ENCODE measurements at regions not wholly inside any gene's neighbourhood (a gene's known extent, or its start where the extent isn't known, plus 50 kb on each side); places are given as distances from the start of the nearest gene placed in this dataset.

GRCh38 chr7:80563561-80564327 lies 51.9 kb upstream of the GNAT3 start:
- DNase-seq, result no peak

DNA sequence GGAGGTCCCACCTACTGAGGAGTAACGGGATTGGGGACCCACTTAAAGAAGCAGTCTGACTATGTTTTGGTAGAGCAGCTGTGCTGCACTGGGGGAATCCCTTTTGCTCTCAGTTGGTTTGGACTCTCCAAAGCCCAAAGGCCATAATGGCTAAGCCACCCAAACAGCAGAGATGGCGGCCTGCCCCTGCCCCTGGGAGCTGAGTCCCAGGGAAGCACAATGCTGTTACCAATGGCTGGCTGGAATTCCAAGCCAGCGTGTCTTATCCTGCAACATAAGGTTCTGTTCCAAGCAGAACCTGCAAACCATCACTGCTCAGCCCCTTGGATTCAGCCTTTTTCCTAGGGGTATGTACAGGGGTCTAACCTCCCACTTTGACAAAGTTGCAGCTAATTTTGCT lies 53.7 kb upstream of the GNAT3 start:
- no peak for DNase-seq

GRCh38 chr7:80581486-80582260 lies 56.8 kb upstream of the CD36 start:
- no peak for DNase-seq

DNA sequence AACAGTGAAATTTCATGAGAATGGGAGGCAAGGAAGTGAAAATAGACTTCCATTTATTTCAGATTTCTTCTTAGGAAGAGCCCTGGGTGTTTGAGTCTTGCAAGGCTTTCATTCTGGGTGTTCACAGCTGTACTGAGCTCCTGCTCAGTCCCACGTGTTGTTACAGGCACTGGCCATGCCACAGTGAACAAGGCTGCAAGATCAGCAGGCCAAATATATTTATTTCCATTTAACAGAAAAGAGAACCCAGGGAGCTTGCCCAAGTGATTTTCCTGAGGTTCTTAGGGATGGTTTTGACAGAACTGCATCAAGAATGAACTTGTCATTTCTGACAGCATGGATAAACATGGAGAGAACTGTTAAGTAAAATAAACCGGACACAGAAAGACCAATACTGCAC lies 54.5 kb upstream of the CD36 start:
- no peak for DNase-seq

DNA sequence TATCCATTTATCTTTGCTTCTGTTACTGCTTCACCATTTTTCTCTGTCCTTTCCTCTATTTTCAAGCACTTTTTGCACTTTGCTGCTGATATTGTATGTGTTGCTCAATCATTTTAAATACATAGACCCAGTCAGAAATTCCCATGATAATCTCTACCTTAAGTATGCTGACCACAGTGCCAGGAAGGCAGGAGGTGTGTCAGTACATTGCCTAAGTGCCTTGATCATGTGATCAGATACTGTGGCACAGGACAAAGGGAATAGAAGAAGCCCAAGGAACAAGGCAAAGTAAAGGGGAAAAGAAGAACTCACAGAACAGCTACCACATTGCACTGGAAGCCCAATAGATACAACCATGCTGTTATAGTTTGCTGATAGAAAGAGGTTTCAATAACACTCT lies 53.7 kb upstream of the CD36 start:
- DNase-seq, result no peak

- no peak for DNase-seq
Measured at GRCh38 chr7:80587538-80587937, 50.9 kb upstream of the CD36 start.

GRCh38 chr7:80588591-80588990 lies 49.9 kb upstream of the CD36 start:
- peak in 1 of 2 donors; percentile 22 for DNase-seq
